ENCODE measurements at regions not wholly inside any gene's neighbourhood (a gene's known extent, or its start where the extent isn't known, plus 50 kb on each side); places are given as distances from the start of the nearest gene placed in this dataset.

DNA sequence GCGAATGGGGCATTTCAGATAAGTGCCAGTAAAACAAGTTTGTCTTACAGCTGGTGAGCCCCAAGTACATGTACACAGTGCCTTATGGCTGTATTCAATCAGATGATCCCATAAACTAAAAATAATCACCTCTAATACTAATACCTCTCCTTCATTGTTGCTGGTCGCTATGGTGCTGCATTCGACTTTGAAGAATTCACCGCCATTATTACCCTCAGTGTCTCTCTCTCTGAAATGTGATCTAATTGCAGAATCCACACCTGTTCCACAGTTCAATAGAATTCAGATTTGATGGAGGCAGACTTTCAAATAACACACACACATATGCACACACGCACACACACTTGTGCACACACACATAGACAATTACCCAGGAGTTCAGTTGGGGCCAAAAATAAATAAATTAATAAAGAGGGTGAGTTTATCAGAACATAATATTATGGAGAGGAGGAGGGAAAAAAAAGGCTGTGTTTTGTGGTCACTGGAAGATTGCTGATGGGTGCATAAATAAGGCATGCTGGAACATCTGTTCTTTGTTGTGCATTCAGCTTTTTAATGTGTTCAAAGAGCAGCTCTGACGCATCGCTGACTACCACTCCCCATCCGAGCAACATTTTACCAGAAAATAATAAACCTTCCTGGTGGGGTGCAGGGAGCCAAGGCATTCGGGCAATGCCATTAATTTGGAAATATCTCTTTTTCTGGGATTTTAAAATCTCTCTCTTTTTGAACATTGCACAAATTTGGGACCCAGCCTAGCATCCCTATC lies 235.7 kb downstream of the SATB1 start:
- TF ChIP-seq TCF12 (IDR thresholded peaks at IDR 0.05; ENCODE audit: low read depth): no peak
- TF ChIP-seq MAX (IDR thresholded peaks at IDR 0.05): no peak
- TF ChIP-seq FOXM1 (IDR thresholded peaks at IDR 0.05; ENCODE audit: borderline replicate concordance, low read depth): no peak
- TF ChIP-seq CEBPB (IDR thresholded peaks at IDR 0.05): no peak
- no peak for TF ChIP-seq YY1 (IDR thresholded peaks at IDR 0.05; ENCODE audit: low read depth)
- TF ChIP-seq CREB1 (IDR thresholded peaks at IDR 0.05; ENCODE audit: low read depth): no peak
- no peak for TF ChIP-seq RAD21 (IDR thresholded peaks at IDR 0.05; ENCODE audit: low read depth)
- TF ChIP-seq EP300 (IDR thresholded peaks at IDR 0.05; ENCODE audit: borderline replicate concordance): no peak
- TF ChIP-seq EGR1 (IDR thresholded peaks at IDR 0.05): no peak
- no peak for TF ChIP-seq REST (IDR thresholded peaks at IDR 0.05; ENCODE audit: low read depth)

- no peak for TF ChIP-seq FOXM1 (IDR thresholded peaks at IDR 0.05; ENCODE audit: borderline replicate concordance, low read depth)
- TF ChIP-seq ZBTB7A (IDR thresholded peaks at IDR 0.05; ENCODE audit: low read depth): no peak
- no peak for TF ChIP-seq TCF12 (IDR thresholded peaks at IDR 0.05; ENCODE audit: low read depth)
- TF ChIP-seq CEBPB (IDR thresholded peaks at IDR 0.05): no peak
- no peak for TF ChIP-seq NFIC (IDR thresholded peaks at IDR 0.05)
- no peak for TF ChIP-seq CREB1 (IDR thresholded peaks at IDR 0.05; ENCODE audit: low read depth)
- TF ChIP-seq TAF1 (IDR thresholded peaks at IDR 0.05; ENCODE audit: low read depth): no peak
- TF ChIP-seq REST (IDR thresholded peaks at IDR 0.05; ENCODE audit: low read depth): no peak
- TF ChIP-seq YY1 (IDR thresholded peaks at IDR 0.05; ENCODE audit: low read depth): no peak
Observed at GRCh38 chr3:18188491-18188890, 236.6 kb downstream of the SATB1 start.

- TF ChIP-seq ZBTB7A (IDR thresholded peaks at IDR 0.05; ENCODE audit: low read depth): no peak
- TF ChIP-seq RAD21 (IDR thresholded peaks at IDR 0.05; ENCODE audit: low read depth): no peak
- TF ChIP-seq TCF12 (IDR thresholded peaks at IDR 0.05; ENCODE audit: low read depth): no peak
- no peak for TF ChIP-seq TEAD4 (IDR thresholded peaks at IDR 0.05)
- TF ChIP-seq CREB1 (IDR thresholded peaks at IDR 0.05; ENCODE audit: low read depth): no peak
- no peak for TF ChIP-seq EGR1 (IDR thresholded peaks at IDR 0.05)
- no peak for TF ChIP-seq YY1 (IDR thresholded peaks at IDR 0.05; ENCODE audit: low read depth)
- no peak for TF ChIP-seq MAX (IDR thresholded peaks at IDR 0.05)
- TF ChIP-seq CEBPB (IDR thresholded peaks at IDR 0.05): no peak
- no peak for TF ChIP-seq TAF1 (IDR thresholded peaks at IDR 0.05; ENCODE audit: low read depth)
- TF ChIP-seq, protein P1, sequence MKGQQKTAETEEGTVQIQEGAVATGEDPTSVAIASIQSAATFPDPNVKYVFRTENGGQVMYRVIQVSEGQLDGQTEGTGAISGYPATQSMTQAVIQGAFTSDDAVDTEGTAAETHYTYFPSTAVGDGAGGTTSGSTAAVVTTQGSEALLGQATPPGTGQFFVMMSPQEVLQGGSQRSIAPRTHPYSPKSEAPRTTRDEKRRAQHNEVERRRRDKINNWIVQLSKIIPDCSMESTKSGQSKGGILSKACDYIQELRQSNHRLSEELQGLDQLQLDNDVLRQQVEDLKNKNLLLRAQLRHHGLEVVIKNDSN (IDR thresholded peaks at IDR 0.05): no peak
- TF ChIP-seq EP300 (IDR thresholded peaks at IDR 0.05; ENCODE audit: borderline replicate concordance): no peak
- TF ChIP-seq REST (IDR thresholded peaks at IDR 0.05; ENCODE audit: low read depth): no peak
- no peak for TF ChIP-seq NFIC (IDR thresholded peaks at IDR 0.05)
- no peak for TF ChIP-seq FOXM1 (IDR thresholded peaks at IDR 0.05; ENCODE audit: borderline replicate concordance, low read depth)
Observed at GRCh38 chr3:18185624-18186023, 239.5 kb downstream of the SATB1 start.

GRCh38 chr3:18179521-18179920 lies 245.6 kb downstream of the SATB1 start:
- no peak for TF ChIP-seq TEAD4 (IDR thresholded peaks at IDR 0.05)
- no peak for TF ChIP-seq RAD21 (IDR thresholded peaks at IDR 0.05; ENCODE audit: low read depth)
- TF ChIP-seq ZBTB7A (IDR thresholded peaks at IDR 0.05; ENCODE audit: low read depth): no peak
- TF ChIP-seq TCF12 (IDR thresholded peaks at IDR 0.05; ENCODE audit: low read depth): no peak
- no peak for TF ChIP-seq CEBPB (IDR thresholded peaks at IDR 0.05)
- no peak for TF ChIP-seq EP300 (IDR thresholded peaks at IDR 0.05; ENCODE audit: borderline replicate concordance)
- TF ChIP-seq EGR1 (IDR thresholded peaks at IDR 0.05): no peak
- no peak for TF ChIP-seq CREB1 (IDR thresholded peaks at IDR 0.05; ENCODE audit: low read depth)
- no peak for TF ChIP-seq MAX (IDR thresholded peaks at IDR 0.05)
- no peak for TF ChIP-seq YY1 (IDR thresholded peaks at IDR 0.05; ENCODE audit: low read depth)
- TF ChIP-seq REST (IDR thresholded peaks at IDR 0.05; ENCODE audit: low read depth): no peak
- TF ChIP-seq FOXM1 (IDR thresholded peaks at IDR 0.05; ENCODE audit: borderline replicate concordance, low read depth): no peak

Measured in Ishikawa (cell line).